ENCODE measurements at regions not wholly inside any gene's neighbourhood (a gene's known extent, or its start where the extent isn't known, plus 50 kb on each side); places are given as distances from the start of the nearest gene placed in this dataset.

- DNase-seq: no peak
Measured at GRCh38 chr9:78753039-78753438, 456.1 kb downstream of the PSAT1 start.

GRCh38 chr9:78756813-78757510 is 460.0 kb downstream of the PSAT1 start:
- DNase-seq: no peak

- no peak for DNase-seq
Measured at GRCh38 chr9:78763424-78763823, 466.5 kb downstream of the PSAT1 start.

- DNase-seq: no peak
Measured at GRCh38 chr9:78765861-78766260, 468.9 kb downstream of the PSAT1 start.

DNA sequence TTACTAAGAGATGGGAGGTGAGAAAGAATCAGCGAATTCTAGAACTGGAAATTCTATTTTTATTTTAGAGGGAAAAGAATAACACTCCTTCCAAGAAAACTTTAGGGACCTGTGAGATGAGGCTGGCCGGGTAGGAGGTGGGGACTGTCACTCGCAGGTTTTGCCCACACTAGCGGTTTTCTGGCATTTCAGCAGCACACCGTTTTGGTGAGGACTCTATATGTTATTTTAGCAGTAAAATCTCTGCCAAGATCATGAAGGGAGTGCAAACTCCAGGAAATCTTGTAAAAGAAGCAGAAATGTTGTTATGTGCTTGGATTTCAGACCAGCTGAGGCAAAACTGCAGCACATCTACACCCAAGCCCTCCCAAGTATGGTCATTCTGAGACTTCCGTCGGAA is 470.6 kb downstream of the PSAT1 start:
- no peak for DNase-seq

DNA sequence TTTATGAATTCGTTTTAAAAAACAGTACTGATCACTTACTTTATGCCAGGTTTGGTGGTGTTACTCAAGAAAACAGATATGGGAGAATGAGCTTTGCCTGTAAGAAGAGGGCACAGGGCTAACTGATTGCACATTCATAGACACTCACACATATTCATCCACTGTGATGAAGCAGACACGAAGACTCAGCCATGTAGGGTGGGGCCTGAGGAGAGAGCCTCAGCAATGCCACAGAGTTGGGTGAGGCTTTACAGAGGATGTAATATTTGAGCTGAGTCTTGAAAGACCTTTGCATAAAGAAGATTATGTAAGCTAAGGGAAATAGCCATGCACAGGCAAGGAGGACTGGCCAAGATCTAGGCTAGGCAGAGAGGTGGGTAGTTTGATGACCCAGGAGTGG is 472.8 kb downstream of the PSAT1 start:
- no peak for DNase-seq

- DNase-seq: no peak
Measured at GRCh38 chr9:78775211-78775610, 478.3 kb downstream of the PSAT1 start.

DNA sequence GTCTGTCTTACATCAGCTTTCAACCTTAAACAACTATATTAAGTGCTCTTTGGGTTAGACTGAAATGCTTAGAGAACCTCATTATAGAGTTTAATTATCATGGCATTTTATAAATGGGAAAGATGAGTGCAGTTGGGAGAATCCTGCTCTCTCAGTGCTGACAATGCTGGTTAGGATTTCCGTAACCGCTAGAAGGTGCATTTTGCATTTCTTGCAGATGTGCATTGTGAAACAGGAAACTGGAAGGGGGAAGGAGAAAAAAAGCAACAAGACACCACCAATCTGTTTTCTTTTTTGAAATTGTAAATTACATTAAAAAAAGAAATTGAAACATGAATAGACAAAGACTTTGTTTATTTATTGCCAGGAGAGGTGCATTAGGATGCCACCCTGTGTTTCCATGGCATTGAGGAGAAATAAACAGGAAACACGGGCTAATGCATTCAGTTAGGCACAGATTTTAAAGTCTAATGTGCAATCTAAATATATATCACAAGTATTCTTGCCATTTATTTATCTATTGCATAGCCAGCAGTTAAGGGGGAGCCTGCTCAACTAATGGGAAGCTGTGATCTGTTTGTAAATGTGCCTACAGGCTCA is 478.9 kb downstream of the PSAT1 start:
- DNase-seq: no peak

DNA sequence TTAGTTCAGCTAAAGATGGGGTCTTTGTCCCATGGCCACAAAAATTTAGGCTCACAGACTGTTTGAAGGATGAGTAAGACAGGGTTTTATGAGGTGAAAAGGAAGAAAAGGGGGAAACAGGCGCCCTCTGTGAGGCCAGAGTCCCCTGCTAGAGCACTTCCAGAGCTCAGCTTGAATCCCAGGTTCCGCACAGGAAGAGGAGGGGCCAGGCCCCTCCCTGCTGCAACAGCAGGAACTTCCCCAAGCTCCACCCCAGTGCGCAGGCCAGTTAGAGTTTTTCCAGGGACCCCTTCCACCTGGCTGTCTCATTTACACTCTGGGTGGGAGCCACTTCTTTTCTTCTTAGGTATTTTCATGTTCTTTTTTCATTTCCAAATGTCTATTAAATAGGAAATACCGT is 480.8 kb downstream of the PSAT1 start:
- no peak for DNase-seq

- DNase-seq: no peak
Measured at GRCh38 chr9:78778318-78778717, 481.4 kb downstream of the PSAT1 start.

- DNase-seq: no peak
Measured at GRCh38 chr9:78778861-78779374, 482.0 kb downstream of the PSAT1 start.

GRCh38 chr9:78781681-78782080 is 484.8 kb downstream of the PSAT1 start:
- DNase-seq: no peak

- no peak for DNase-seq
Measured at GRCh38 chr9:78782234-78782633, 485.3 kb downstream of the PSAT1 start.

GRCh38 chr9:78782858-78783257 is 485.9 kb downstream of the PSAT1 start:
- DNase-seq: no peak

DNA sequence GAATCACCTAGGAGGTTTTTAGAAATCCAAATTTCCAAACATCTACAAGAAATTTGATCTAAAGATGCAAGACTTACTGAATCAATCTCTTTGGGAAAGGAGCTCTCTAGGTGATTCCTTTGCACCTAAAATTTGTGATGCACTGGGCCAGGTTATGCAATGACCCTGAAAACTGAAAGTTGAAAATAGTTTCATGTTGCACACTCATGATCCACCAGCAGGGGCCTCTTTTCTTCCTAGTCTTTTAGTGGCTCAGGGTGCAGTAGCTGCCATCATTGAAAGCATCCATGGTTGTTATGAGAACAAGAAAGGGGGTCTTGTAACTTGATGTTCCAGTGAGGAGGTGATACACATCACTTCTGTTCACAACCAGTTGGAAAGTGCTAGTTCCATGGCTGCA is 486.8 kb downstream of the PSAT1 start:
- DNase-seq: no peak

DNA sequence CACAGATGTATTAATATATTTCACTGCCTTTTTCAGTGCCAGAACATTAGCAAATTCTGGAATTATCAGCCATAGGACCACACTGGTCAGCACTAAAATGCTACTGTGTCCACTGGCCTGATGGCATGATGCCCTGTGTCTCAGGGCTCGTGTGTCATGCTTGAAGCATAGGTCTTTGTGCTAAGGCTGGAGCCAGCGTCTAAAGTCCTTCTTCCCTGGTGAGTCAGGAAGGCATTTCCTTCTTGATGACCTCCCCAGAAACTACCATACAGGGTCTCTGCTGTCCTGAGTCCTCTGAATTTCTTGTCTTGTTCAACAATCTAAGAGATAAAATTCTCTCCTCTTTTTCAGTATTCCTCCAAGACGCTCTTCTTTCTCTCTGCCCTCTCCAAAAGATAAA is 489.9 kb downstream of the PSAT1 start:
- no peak for DNase-seq

DNA sequence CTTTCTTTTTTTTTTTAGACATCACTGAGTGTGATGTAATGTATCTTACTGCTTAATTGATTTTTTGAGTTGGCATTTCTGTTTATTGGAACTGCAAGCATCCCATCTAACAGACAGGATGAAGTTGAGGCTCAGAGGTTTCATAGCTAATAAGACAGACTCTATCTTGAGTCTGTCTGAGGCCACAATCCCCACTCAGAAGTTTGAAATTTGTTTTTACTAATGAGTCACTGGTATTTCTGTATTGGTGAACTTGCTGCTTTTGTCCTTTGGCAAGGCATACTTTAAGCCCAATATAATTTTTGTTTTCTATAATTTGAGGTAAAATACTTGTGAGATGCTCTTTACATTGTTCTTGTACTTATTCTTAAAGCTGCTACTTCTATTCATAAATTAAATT is 491.2 kb downstream of the PSAT1 start:
- no peak for DNase-seq

DNA sequence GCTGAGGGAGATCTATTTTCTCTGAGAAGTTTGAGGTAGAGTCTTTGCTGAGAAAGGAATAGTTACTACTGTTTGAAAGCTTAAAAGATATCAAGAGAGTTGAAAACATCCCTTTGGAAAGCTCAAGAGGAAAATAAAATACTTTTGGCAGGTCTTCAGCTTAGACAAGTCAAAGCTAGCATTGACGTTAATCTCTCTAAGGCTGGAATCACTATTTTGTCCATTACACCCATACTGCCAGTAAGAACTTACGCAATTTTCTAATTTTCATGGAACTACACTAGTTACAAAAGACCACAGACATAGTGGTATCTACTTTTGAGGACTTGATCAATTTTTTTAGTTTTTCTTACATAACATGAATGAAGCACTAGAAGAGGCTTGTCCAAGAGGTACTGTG is 494.9 kb downstream of the PSAT1 start:
- no peak for DNase-seq

GRCh38 chr9:78792745-78793144 is 495.8 kb downstream of the PSAT1 start:
- DNase-seq: no peak

GRCh38 chr9:78805771-78806170 is 508.8 kb downstream of the PSAT1 start:
- DNase-seq: no peak

DNA sequence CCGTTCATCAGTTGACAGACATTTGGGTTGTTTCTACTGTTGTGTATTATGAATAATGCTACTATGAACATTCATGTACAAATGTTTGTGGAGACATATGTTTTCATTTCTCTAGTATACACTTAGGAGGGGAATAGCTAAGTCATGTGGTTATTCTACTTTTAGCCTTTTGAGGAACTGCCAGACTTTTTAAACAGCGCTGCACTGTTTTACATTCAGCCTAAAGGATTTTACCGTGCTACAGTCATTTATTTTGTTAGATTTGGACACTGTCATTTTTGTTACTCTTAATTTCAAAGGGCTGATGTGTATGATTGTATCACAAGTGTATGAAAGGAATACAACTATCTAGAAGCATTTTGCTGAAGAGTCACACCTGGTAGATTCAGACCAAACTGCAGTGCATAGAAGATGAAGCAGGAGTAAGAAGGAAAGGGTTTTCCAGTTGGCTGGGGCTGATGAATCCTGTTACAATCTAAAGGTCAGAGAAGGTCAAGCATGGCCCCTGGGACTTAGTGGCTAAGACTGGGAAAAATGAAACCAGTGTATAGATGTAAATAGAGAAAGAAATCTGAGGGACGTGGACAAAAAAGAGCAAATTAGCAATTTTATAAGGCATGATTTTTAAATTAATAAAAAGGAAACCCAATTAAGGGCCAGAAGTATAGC is 509.7 kb downstream of the PSAT1 start:
- DNase-seq: no peak

GRCh38 chr9:78807286-78807685 is 510.4 kb downstream of the PSAT1 start:
- no peak for DNase-seq

- DNase-seq: no peak
Measured at GRCh38 chr9:78808048-78808447, 511.1 kb downstream of the PSAT1 start.

DNA sequence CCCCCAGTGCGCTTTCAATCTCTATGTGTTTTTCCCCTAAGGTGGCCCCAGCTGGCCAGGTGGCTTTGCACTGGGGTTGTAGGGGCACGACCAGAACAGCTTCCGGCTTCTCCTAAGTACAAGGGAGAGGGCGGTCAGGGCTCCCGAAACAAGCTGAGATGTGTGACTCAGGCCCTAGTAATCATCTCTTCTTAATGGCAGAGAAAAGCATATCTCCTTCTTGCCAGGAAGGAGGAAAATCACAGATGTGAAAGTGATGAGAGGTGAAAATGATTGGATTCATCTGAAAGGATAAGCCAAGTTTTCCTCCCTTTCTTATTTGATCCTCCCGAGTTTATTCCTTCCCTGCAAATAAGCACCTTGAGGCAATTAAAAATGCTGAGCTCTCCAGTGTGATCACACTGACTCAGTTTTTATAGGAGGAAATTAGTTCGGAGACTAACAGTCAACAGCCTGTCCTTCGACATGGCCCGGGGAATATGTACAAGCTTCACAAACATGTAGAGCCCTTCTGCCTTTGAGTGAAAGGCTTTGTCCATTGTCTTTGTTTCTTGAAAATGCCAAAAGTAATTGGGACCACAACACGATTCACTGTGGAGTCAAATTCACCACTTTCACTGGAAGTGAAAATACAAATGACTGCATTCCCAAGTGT is 514.8 kb downstream of the PSAT1 start:
- no peak for DNase-seq
